Iris pigment epithelial cell (primary cell): ENCODE measurements at regions not wholly inside any gene's neighbourhood (a gene's known extent, or its start where the extent isn't known, plus 50 kb on each side); places are given as distances from the start of the nearest gene placed in this dataset.
A peak's percentile ranks its signal among the peaks of the same experiment; 100 is the strongest.
"Not testable (repeated sequence)": the region's sequence is repeated elsewhere in the genome, so short reads cannot be mapped to it uniquely, and the experiment has no call there.

ENCODE experiments used
- DNase-seq: peaks from one replicate; pipeline ENCODE4 v3.0.0-alpha.2; 2011; ENCODE audit warnings: low read depth

- DNase-seq: no peak
Measured at GRCh38 chr4:170170861-170171260, 81.1 kb upstream of the AADAT start.

GRCh38 chr4:170169699-170170098, 79.9 kb upstream of the AADAT start:
- no peak for DNase-seq

GRCh38 chr4:170167678-170168077, 77.9 kb upstream of the AADAT start:
- DNase-seq: no peak

GRCh38 chr4:170166193-170166592, 76.4 kb upstream of the AADAT start:
- DNase-seq: not testable (repeated sequence)

GRCh38 chr4:170162416-170162815, 72.7 kb upstream of the AADAT start:
- no peak for DNase-seq

- no peak for DNase-seq
Measured at GRCh38 chr4:170157670-170158069, 67.9 kb upstream of the AADAT start.

GRCh38 chr4:170145120-170145519, 55.4 kb upstream of the AADAT start:
- no peak for DNase-seq

- DNase-seq: peak; percentile 66
Measured at GRCh38 chr4:170139764-170140163, 50.0 kb upstream of the AADAT start.
